Adrenal gland (tissue), 5 donors: ENCODE measurements at regions not wholly inside any gene's neighbourhood (a gene's known extent, or its start where the extent isn't known, plus 50 kb on each side); places are given as distances from the start of the nearest gene placed in this dataset.

ENCODE experiments used
- CTCF ChIP-seq, 6 experiments: fragments of 450-650 bp in 4 of 6; fragments of 200-600 bp in 2 of 6; sonication (generic) in 1 of 6; IDR thresholded peaks; 1 replicate in 5 of 6; 2 replicates in 1 of 6; pipeline versions ENCODE4 v1.5.1 to v1.8.0; 2016 to 2021; ENCODE audit warnings: antibody characterized with exemption in 6 of 6, mild to moderate bottlenecking in 2 of 6, moderate library complexity in 1 of 6
- POLR2A ChIP-seq, 2 donors: fragments of 450-650 bp; IDR thresholded peaks; one replicate each; pipeline ENCODE4 v1.6.1; 2017; ENCODE audit warnings: antibody characterized with exemption in 2 of 2, mild to moderate bottlenecking in 2 of 2, moderate library complexity in 1 of 2
- donor health status: DM: no; HTN: no; CAD: no.

- TF ChIP-seq POLR2A (IDR thresholded peaks at IDR 0.05), result no peak
- no peak for TF ChIP-seq CTCF (IDR thresholded peaks at IDR 0.05)
Observed at GRCh38 chrX:11056322-11057176, 54.6 kb upstream of the HCCS start.
